K562 (cell line): ENCODE measurements at regions not wholly inside any gene's neighbourhood (a gene's known extent, or its start where the extent isn't known, plus 50 kb on each side); places are given as distances from the start of the nearest gene placed in this dataset.

Experiments
- CREB1 ChIP-seq, 2 experiments: sonication (generic) in 1 of 2; formaldehyde crosslinking in 1 of 2; IDR thresholded peaks; 2 replicates each; pipeline versions ENCODE4 v1.6.1 to v1.8.0; 2012 to 2022; ENCODE audit warnings: inconsistent platforms in 1 of 2, mild to moderate bottlenecking in 1 of 2, missing genetic modification reagents in 1 of 2, moderate library complexity in 1 of 2
- CREM ChIP-seq: IDR thresholded peaks from 2 replicates; pipeline ENCODE4 v1.6.1; 2014; ENCODE audit warnings: antibody characterized with exemption, low read depth
- DNMT1 ChIP-seq: fragments of 450-650 bp; IDR thresholded peaks from 2 replicates; pipeline ENCODE4 v1.6.1; 2016; ENCODE audit warnings: antibody characterized with exemption, mild to moderate bottlenecking
- DPF2 ChIP-seq: fragments of 450-650 bp; IDR thresholded peaks from 2 replicates; pipeline ENCODE4 v1.6.1; 2016
- EGR1 ChIP-seq: fragments of 450-650 bp; conservative IDR thresholded peaks from 2 replicates; pipeline ENCODE4 v1.6.1; 2017; ENCODE audit warnings: mild to moderate bottlenecking
- ESRRA ChIP-seq: fragments of 450-650 bp; IDR thresholded peaks from 2 replicates; pipeline ENCODE4 v1.6.1; 2014; ENCODE audit warnings: low read depth, mild to moderate bottlenecking, moderate library complexity, borderline replicate concordance
- HDAC1 ChIP-seq, 2 experiments: fragments of 450-650 bp; IDR thresholded peaks; 2 replicates each; pipeline ENCODE4 v1.6.1; 2016 to 2017; ENCODE audit warnings: inconsistent platforms in 1 of 2, mild to moderate bottlenecking in 1 of 2, moderate library complexity in 1 of 2
- HEY1 ChIP-seq: fragments of 250-450 bp; sonication (Bioruptor Pico); IDR thresholded peaks from 2 replicates; pipeline ENCODE4 v1.5.0; 2020; ENCODE audit warnings: mild to moderate bottlenecking, moderate library complexity, borderline replicate concordance
- KDM1A ChIP-seq, 2 experiments: fragments of 450-650 bp; IDR thresholded peaks; 2 replicates each; pipeline ENCODE4 v1.6.1; 2016; ENCODE audit warnings: mild to moderate bottlenecking in 2 of 2
- NELFE ChIP-seq: IDR thresholded peaks from 2 replicates; pipeline ENCODE4 v1.6.1; 2011; ENCODE audit warnings: mild to moderate bottlenecking; ENCODE audit not compliant: insufficient read depth, insufficient read length
- NR2C1 ChIP-seq, 2 experiments: fragments of 450-650 bp; IDR thresholded peaks; 2 replicates each; pipeline ENCODE4 v1.6.1; 2017; ENCODE audit warnings: mild to moderate bottlenecking in 2 of 2, antibody characterized with exemption in 1 of 2, inconsistent platforms in 1 of 2, missing compliant biosample characterization in 1 of 2, missing genetic modification characterization in 1 of 2
- PHB ChIP-seq: fragments of 250-450 bp; sonication (Bioruptor Pico); IDR thresholded peaks from 2 replicates; pipeline ENCODE4 v1.5.0; 2021
- RBBP5 ChIP-seq: fragments of 200-600 bp; sonication (generic); IDR thresholded peaks from 2 replicates; pipeline ENCODE4 v1.6.1; 2012; ENCODE audit warnings: borderline replicate concordance, mild to moderate bottlenecking, low read length, control low read depth, inconsistent platforms; ENCODE audit not compliant: insufficient read depth, poor library complexity, severe bottlenecking
- RBM25 ChIP-seq: fragments of 200-400 bp; formaldehyde crosslinking; IDR thresholded peaks from 2 replicates; pipeline ENCODE4 v1.6.1; 2018; ENCODE audit warnings: low read length, low read depth, moderate library complexity; ENCODE audit not compliant: severe bottlenecking
- RCOR1 ChIP-seq, 2 experiments: IDR thresholded peaks; 2 replicates each; pipeline ENCODE4 v1.6.1; 2012; ENCODE audit warnings: low read depth in 2 of 2, low read length in 2 of 2, borderline replicate concordance in 1 of 2, improper control_type of control experiment in 1 of 2
- RFX7 ChIP-seq: fragments of 250-450 bp; sonication (Bioruptor Pico); IDR thresholded peaks from 2 replicates; pipeline ENCODE4 v1.5.1; 2021; ENCODE audit warnings: mild to moderate bottlenecking
- SRSF7 ChIP-seq: fragments of 200-400 bp; formaldehyde crosslinking; optimal IDR thresholded peaks from 2 replicates; pipeline ENCODE3; 2017; ENCODE audit warnings: mild to moderate bottlenecking, low read depth, low read length
- TBP ChIP-seq: optimal IDR thresholded peaks from 2 replicates; pipeline ENCODE3; 2011; ENCODE audit warnings: low read depth, low read length, improper control_type of control experiment
- TF ChIP-seq, protein P1 (sequence below): sonication (generic); formaldehyde crosslinking; IDR thresholded peaks from 2 replicates; pipeline ENCODE4 v1.8.0; 2023; ENCODE audit warnings: mild to moderate bottlenecking, missing genetic modification reagents
- TF ChIP-seq, protein P2 (sequence below), 2 experiments: fragments of 450-650 bp; IDR thresholded peaks; 2 replicates each; pipeline ENCODE4 v1.6.1; 2018; ENCODE audit warnings: mild to moderate bottlenecking in 2 of 2, low read depth in 1 of 2; ENCODE audit not compliant: partially characterized antibody in 2 of 2
- TF ChIP-seq, protein P3 (sequence below): fragments of 250-450 bp; sonication (Bioruptor Pico); IDR thresholded peaks from 2 replicates; pipeline ENCODE4 v1.8.0; 2022; ENCODE audit warnings: moderate library complexity, mild to moderate bottlenecking, inconsistent platforms
- TF ChIP-seq, protein P4 (sequence below): sonication (generic); formaldehyde crosslinking; IDR thresholded peaks from 2 replicates; pipeline ENCODE4 v1.5.0; 2020; ENCODE audit warnings: missing genetic modification reagents

DNA sequence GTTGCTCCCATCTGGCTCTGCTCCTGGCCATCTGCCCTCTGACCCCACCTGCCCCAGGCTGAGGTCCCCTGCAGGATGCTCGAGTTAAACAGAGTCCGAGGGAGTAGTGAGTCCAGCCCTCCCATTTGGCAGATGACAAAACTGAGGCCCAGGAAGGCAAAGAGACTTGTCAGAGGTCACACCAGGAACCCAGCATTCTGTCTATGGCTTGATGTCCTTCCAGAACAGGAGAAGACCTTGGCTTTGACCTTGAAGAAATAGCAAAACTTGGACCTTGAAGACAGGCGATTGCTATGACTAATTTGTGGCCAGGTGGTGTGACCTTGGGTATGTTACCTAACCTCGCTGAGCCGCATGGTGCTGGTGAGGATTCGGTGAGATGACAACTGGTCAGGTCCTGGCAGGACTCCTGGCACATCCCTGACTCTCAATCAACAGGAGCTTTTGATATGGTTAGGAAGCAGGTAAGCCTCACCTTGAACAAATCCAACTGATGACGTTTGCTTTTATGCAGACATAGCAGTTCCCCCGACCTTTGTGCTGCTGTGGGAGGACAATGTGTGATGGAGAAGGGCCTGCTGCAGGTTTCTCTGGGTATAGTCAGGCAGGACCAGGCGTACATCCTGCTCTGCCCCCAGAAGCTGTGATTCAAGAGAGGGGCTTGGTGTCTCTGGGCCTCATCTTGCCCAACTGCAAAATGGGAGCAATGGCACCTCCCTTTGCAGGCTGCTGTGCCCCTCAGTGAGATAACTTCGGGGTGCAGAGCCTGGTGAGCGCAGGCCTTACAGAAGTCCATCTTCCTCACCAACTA, 198.7 kb downstream of the C9orf50 start (continued):
- TF ChIP-seq, protein P1, sequence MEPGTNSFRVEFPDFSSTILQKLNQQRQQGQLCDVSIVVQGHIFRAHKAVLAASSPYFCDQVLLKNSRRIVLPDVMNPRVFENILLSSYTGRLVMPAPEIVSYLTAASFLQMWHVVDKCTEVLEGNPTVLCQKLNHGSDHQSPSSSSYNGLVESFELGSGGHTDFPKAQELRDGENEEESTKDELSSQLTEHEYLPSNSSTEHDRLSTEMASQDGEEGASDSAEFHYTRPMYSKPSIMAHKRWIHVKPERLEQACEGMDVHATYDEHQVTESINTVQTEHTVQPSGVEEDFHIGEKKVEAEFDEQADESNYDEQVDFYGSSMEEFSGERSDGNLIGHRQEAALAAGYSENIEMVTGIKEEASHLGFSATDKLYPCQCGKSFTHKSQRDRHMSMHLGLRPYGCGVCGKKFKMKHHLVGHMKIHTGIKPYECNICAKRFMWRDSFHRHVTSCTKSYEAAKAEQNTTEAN (CRISPR knock-in tag) = no peak
- TF ChIP-seq SRSF7 (no peak), RBM25 (peak; percentile 74), EGR1 (no peak), NR2C1 (IDR thresholded peaks at IDR 0.05) (no peak), NR2C1 (tag; IDR thresholded peaks at IDR 0.05) (0 out of 2 replicates have a peak, but pooled peaks have one; percentile 15), NELFE (no peak), RFX7 (CRISPR knock-in tag) (no peak), RCOR1 (IDR thresholded peaks at IDR 0.05; ENCODE audit: borderline replicate concordance in 1 of 2, low read depth in 2 of 2, low read length in 2 of 2) (peak in 1 of 2 experiments; percentile 62; a peak in 1 of 4 replicates), HDAC1 (IDR thresholded peaks at IDR 0.05) (no peak), DPF2 (no peak), ESRRA (peak; percentile 93), KDM1A (IDR thresholded peaks at IDR 0.05) (peak; percentile 71 to 89), DNMT1 (no peak), TBP (no peak), CREB1 (IDR thresholded peaks at IDR 0.05) (no peak), CREB1 (CRISPR knock-in tag; IDR thresholded peaks at IDR 0.05) (peak; percentile 38; the same call in 1 of the 2 replicates), HEY1 (no peak), PHB (CRISPR knock-in tag) (no peak), RBBP5 (no peak), CREM (no peak)
- TF ChIP-seq, protein P2, sequence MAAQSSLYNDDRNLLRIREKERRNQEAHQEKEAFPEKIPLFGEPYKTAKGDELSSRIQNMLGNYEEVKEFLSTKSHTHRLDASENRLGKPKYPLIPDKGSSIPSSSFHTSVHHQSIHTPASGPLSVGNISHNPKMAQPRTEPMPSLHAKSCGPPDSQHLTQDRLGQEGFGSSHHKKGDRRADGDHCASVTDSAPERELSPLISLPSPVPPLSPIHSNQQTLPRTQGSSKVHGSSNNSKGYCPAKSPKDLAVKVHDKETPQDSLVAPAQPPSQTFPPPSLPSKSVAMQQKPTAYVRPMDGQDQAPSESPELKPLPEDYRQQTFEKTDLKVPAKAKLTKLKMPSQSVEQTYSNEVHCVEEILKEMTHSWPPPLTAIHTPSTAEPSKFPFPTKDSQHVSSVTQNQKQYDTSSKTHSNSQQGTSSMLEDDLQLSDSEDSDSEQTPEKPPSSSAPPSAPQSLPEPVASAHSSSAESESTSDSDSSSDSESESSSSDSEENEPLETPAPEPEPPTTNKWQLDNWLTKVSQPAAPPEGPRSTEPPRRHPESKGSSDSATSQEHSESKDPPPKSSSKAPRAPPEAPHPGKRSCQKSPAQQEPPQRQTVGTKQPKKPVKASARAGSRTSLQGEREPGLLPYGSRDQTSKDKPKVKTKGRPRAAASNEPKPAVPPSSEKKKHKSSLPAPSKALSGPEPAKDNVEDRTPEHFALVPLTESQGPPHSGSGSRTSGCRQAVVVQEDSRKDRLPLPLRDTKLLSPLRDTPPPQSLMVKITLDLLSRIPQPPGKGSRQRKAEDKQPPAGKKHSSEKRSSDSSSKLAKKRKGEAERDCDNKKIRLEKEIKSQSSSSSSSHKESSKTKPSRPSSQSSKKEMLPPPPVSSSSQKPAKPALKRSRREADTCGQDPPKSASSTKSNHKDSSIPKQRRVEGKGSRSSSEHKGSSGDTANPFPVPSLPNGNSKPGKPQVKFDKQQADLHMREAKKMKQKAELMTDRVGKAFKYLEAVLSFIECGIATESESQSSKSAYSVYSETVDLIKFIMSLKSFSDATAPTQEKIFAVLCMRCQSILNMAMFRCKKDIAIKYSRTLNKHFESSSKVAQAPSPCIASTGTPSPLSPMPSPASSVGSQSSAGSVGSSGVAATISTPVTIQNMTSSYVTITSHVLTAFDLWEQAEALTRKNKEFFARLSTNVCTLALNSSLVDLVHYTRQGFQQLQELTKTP (IDR thresholded peaks at IDR 0.05; ENCODE audit: low read depth in 1 of 2, partially characterized antibody in 2 of 2) = no peak
- TF ChIP-seq, protein P3, sequence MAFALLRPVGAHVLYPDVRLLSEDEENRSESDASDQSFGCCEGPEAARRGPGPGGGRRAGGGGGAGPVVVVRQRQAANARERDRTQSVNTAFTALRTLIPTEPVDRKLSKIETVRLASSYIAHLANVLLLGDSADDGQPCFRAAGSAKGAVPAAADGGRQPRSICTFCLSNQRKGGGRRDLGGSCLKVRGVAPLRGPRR (CRISPR knock-in tag) = no peak
- TF ChIP-seq, protein P4, sequence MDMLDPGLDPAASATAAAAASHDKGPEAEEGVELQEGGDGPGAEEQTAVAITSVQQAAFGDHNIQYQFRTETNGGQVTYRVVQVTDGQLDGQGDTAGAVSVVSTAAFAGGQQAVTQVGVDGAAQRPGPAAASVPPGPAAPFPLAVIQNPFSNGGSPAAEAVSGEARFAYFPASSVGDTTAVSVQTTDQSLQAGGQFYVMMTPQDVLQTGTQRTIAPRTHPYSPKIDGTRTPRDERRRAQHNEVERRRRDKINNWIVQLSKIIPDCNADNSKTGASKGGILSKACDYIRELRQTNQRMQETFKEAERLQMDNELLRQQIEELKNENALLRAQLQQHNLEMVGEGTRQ = no peak
